HG03457 (cell line): ENCODE measurements at regions not wholly inside any gene's neighbourhood (a gene's known extent, or its start where the extent isn't known, plus 50 kb on each side); places are given as distances from the start of the nearest gene placed in this dataset.

Experiments used
- ATAC-seq: cut with Tn5 transposase; IDR thresholded peaks from one replicate; pipeline ENCODE4 v1.9.1; 2021; ENCODE audit warnings: moderate number of reproducible peaks; ENCODE audit not compliant: unreplicated experiment

- ATAC-seq, result no peak
Measured at GRCh38 chr13:91286317-91286716, 61.2 kb upstream of the MIR17HG start.

- no peak for ATAC-seq
Measured at GRCh38 chr13:91291078-91291477, 56.4 kb upstream of the MIR17HG start.

- no peak for ATAC-seq
Measured at GRCh38 chr13:91292630-91293221, 54.8 kb upstream of the MIR17HG start.

GRCh38 chr13:91295712-91296410, 51.6 kb upstream of the MIR17HG start:
- no peak for ATAC-seq

- ATAC-seq, result no peak
Measured at GRCh38 chr13:91297503-91297902, 50.0 kb upstream of the MIR17HG start.
